Muscle layer of duodenum (tissue), 2 donors: ENCODE measurements at regions not wholly inside any gene's neighbourhood (a gene's known extent, or its start where the extent isn't known, plus 50 kb on each side); places are given as distances from the start of the nearest gene placed in this dataset.

Experiments
- H3K27ac ChIP-seq: one replicate; pipeline ENCODE4 v1.7.0; 2013; ENCODE audit warnings: mild to moderate bottlenecking, low read length
- H3K27me3 ChIP-seq: one replicate; pipeline ENCODE4 v1.7.0; 2013; ENCODE audit warnings: low read depth, mild to moderate bottlenecking, control low read depth, low read length
- H3K36me3 ChIP-seq, 2 donors: one replicate each; pipeline ENCODE4 v1.7.0; 2013; ENCODE audit warnings: low read length in 2 of 2, control low read depth in 1 of 2, mild to moderate bottlenecking in 1 of 2; ENCODE audit not compliant: insufficient read depth in 2 of 2, control insufficient read depth in 1 of 2
- H3K4me1 ChIP-seq, 2 donors: one replicate each; pipeline ENCODE4 v1.7.0; 2013; ENCODE audit warnings: low read length in 2 of 2, mild to moderate bottlenecking in 2 of 2, control low read depth in 1 of 2, moderate library complexity in 1 of 2; ENCODE audit not compliant: insufficient read depth in 2 of 2, control insufficient read depth in 1 of 2
- H3K4me3 ChIP-seq, 2 donors: one replicate each; pipeline ENCODE4 v1.7.0; 2013; ENCODE audit warnings: low read length in 2 of 2, low read depth in 1 of 2, mild to moderate bottlenecking in 1 of 2
- H3K9me3 ChIP-seq, 2 donors: one replicate each; pipeline ENCODE4 v1.7.0; 2013; ENCODE audit warnings: low read length in 2 of 2, control low read depth in 1 of 2, mild to moderate bottlenecking in 1 of 2; ENCODE audit not compliant: control insufficient read depth in 1 of 2
- donor health status: healthy.

DNA sequence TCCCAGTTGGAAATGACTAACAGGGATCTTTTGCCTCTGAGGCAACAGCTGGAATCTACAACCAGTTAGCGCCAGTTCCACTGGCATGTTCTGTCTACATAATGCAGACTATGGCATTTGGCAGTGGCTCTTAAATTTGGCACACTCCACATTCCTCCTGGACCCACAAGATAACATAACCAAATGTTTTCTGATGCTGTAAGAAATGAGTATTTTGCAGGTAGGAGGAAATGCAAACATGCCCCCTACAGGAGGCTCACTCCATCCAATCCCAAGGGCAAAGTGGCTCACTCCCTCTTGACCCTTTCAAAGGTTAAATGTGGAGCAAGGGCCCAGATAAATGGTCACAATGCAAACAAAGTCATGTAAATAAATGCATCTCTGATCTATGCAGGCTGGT is 129.2 kb upstream of the PROX1 start:
- Histone ChIP-seq H3K36me3 (no peaks in the 10 kb centered on the region), H3K27ac (no peak overlapping the region), H3K27me3 (no peaks in the 10 kb centered on the region), H3K9me3 (no peaks in the 10 kb centered on the region), H3K4me1 (no peaks in the 10 kb centered on the region), H3K4me3 (no peak overlapping the region)

DNA sequence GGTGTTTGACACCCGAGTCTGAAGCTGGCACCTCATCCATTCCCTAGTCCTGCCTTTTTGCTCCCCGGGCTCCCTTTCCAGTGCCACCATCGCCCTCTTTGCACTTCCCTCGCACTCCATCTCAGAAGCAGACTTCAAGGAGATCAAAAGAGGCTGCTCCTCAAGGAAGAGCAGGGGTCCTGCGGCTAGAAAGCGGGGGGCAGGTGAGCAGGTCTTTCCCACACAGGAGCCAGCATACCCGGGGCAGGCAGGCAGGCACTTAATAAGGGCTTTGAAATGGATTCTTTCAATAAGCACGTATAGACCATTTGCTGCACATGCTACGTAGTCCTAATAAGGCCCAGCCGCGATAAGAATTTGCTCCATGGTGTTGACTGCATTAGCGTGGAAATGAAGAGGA is 125.9 kb upstream of the PROX1 start:
- Histone ChIP-seq H3K27me3 (no peaks in the 10 kb centered on the region), H3K9me3 (no peaks in the 10 kb centered on the region), H3K4me3 (no peak overlapping the region), H3K27ac (no peak overlapping the region), H3K4me1 (no peaks in the 10 kb centered on the region), H3K36me3 (no peaks in the 10 kb centered on the region)

- H3K27me3 ChIP-seq, result no peaks in the 10 kb centered on the region
- no peaks in the 10 kb centered on the region for H3K9me3 ChIP-seq
- H3K4me3 ChIP-seq, result no peak overlapping the region
- H3K36me3 ChIP-seq, result no peaks in the 10 kb centered on the region
- no peak overlapping the region for H3K27ac ChIP-seq
- no peaks in the 10 kb centered on the region for H3K4me1 ChIP-seq
Observed at GRCh38 chr1:213864091-213864490, 123.7 kb upstream of the PROX1 start.

DNA sequence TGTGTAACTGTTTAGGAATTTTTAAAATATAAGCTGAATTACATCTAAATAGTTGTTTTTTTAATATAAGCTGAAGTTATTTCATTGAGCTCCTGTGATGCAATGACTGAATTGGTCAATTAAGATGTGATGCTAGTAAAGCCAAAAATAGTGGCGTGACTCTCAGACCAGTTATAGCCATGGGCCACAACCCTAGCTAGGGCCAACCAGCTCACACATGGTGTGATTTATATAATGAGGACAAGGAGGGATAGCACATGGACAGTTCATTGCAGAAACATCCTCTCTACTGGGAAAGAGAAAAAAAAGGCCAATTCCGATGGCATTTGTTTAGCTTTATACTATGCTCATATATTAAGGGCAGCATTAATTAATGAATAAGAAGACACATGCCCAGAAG is 119.3 kb upstream of the PROX1 start:
- H3K27me3 ChIP-seq, result no peaks in the 10 kb centered on the region
- H3K4me3 ChIP-seq, result no peak overlapping the region
- no peaks in the 10 kb centered on the region for H3K36me3 ChIP-seq
- H3K27ac ChIP-seq, result no peak overlapping the region
- no peaks in the 10 kb centered on the region for H3K9me3 ChIP-seq
- no peaks in the 10 kb centered on the region for H3K4me1 ChIP-seq

DNA sequence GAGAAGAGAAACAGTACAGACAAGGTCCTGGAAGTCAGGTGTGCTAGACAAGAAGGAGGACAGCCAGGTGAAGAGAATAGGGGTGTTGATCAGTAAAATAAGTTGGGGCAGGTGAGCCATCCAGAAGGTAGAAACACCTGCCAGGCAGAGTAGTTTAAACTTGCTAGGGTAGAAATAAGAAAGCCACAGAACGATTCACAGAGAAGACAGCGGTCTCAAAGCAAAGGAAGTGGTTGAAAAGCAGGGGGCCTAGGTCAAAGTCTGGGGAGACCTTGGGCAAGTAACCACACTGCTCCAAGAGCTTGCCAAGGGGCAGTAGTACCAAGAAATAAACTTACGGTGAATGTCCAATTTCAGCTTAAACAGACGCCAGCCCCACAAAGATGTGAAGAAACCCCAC is 116.6 kb upstream of the PROX1 start:
- Histone ChIP-seq H3K4me1 (no peaks in the 10 kb centered on the region), H3K27me3 (no peaks in the 10 kb centered on the region), H3K9me3 (no peaks in the 10 kb centered on the region), H3K4me3 (no peak overlapping the region), H3K27ac (no peak overlapping the region), H3K36me3 (no peaks in the 10 kb centered on the region)

- no peaks in the 10 kb centered on the region for H3K27me3 ChIP-seq
- no peak overlapping the region for H3K4me3 ChIP-seq
- H3K9me3 ChIP-seq, result no peaks in the 10 kb centered on the region
- H3K27ac ChIP-seq, result no peak overlapping the region
- H3K4me1 ChIP-seq, result no peaks in the 10 kb centered on the region
- no peaks in the 10 kb centered on the region for H3K36me3 ChIP-seq
Observed at GRCh38 chr1:213874789-213875188, 113.0 kb upstream of the PROX1 start.

DNA sequence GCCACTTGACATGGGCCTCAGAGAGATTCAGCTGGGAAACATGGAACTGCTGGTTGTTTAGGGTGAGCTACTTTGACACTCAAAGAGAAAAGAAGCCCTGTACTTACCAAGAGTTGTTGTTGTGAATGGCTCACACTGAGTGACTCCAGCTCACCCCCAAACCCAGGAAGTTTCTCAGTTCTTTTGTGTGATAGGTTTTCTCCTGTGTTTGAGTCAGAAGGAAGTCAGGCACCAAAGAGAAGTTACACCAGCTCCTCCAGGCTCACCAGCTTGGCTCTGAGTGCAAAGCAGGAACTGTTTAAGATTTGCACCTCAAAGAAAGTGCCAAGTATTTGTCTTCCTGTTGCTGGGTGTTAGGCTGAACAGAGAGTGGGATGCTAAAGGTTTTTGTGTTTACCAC is 111.2 kb upstream of the PROX1 start:
- no peaks in the 10 kb centered on the region for H3K9me3 ChIP-seq
- H3K27ac ChIP-seq, result no peak overlapping the region
- no peaks in the 10 kb centered on the region for H3K27me3 ChIP-seq
- no peak overlapping the region for H3K4me3 ChIP-seq
- no peaks in the 10 kb centered on the region for H3K4me1 ChIP-seq
- no peaks in the 10 kb centered on the region for H3K36me3 ChIP-seq

GRCh38 chr1:213883618-213884017 is 104.2 kb upstream of the PROX1 start:
- H3K36me3 ChIP-seq, result no peaks in the 10 kb centered on the region
- H3K27me3 ChIP-seq, result no peaks in the 10 kb centered on the region
- peaks cover 0 to 3% of the 10 kb centered on the region in 2 donors for H3K9me3 ChIP-seq
- no peak overlapping the region for H3K27ac ChIP-seq
- H3K4me1 ChIP-seq, result no peaks in the 10 kb centered on the region
- H3K4me3 ChIP-seq, result no peak overlapping the region

DNA sequence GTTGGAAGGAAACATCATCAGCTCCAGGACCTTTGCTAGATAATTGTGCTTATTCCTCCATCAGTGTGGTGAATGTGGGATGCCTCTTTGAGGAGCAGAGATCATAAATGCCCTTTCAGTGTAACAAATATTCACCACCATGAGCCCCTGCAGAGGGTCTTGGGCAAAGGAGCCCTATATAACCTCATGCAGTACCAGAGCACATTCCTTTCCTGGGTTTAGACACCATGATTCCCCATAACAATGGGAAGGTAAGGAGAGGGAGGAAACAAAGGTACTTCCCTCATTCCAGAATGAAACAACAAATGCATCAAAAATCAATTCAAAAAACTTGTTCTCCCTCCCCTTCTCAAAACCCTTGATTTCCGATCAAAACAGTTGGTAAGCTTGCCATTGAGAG is 103.4 kb upstream of the PROX1 start:
- no peaks in the 10 kb centered on the region for H3K36me3 ChIP-seq
- no peaks in the 10 kb centered on the region for H3K4me1 ChIP-seq
- no peak overlapping the region for H3K4me3 ChIP-seq
- no peak overlapping the region for H3K27ac ChIP-seq
- peaks cover 0 to 3% of the 10 kb centered on the region in 2 donors for H3K9me3 ChIP-seq
- no peaks in the 10 kb centered on the region for H3K27me3 ChIP-seq

- Histone ChIP-seq H3K27me3 (no peaks in the 10 kb centered on the region), H3K4me1 (no peaks in the 10 kb centered on the region), H3K36me3 (no peaks in the 10 kb centered on the region), H3K9me3 (peaks cover 0 to 3% of the 10 kb centered on the region in 2 donors), H3K4me3 (no peak overlapping the region), H3K27ac (no peak overlapping the region)
Observed at GRCh38 chr1:213884942-213885341, 102.8 kb upstream of the PROX1 start.

GRCh38 chr1:213887842-213888241 is 99.9 kb upstream of the PROX1 start:
- Histone ChIP-seq H3K4me3 (no peak overlapping the region), H3K9me3 (no peaks in the 10 kb centered on the region), H3K27ac (no peak overlapping the region), H3K36me3 (no peaks in the 10 kb centered on the region), H3K27me3 (no peaks in the 10 kb centered on the region), H3K4me1 (no peaks in the 10 kb centered on the region)

DNA sequence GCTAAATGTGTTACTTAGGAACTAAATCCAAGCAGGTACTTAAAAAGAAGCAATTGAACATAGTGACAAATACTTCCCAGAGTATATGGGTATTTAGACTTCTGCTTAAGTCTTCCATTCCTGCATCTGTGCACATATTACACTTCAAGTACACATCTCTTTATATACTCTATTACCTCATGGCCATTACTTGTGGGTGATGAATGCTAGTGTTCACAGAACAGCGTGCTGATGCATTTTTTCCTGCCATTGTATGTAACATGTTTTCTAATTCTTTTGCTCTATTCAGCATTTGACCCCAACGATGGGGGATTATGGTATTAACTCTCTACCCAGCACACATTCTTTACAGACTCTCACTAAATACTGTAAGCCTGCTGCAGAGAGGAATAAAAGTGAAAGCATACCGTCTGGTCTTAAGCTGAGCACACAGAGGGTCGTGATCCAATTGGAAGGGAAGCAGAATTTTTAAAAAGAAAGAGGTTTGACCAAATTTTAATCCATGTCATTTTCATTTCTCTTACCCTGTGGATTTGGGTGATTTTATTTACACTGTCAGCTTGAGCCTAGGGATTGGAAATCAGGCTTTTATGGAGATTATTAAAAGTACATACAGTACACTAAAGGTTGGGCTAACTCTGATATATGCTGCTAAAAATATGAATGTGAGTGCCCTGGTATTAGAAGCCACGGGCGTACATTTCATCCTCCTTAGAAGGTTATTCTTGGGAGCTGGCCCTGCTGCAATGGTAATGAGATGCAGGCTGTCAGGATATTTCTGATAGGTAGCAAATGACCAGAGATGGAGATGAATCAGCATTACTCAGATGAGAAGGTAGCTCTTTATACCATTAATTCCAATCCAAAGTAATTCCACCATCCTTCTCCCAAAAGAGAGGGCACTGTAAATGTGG is 95.5 kb upstream of the PROX1 start:
- H3K4me1 ChIP-seq, result no peaks in the 10 kb centered on the region
- H3K27me3 ChIP-seq, result no peaks in the 10 kb centered on the region
- no peak overlapping the region for H3K27ac ChIP-seq
- peak overlapping the region in 1 of 2 donors; percentile 20 for H3K4me3 ChIP-seq
- H3K9me3 ChIP-seq, result no peaks in the 10 kb centered on the region
- H3K36me3 ChIP-seq, result no peaks in the 10 kb centered on the region
